AG04449 (cell line): ENCODE measurements at regions not wholly inside any gene's neighbourhood (a gene's known extent, or its start where the extent isn't known, plus 50 kb on each side); places are given as distances from the start of the nearest gene placed in this dataset.

Source experiments
- CTCF ChIA-PET: fragments of 350-600 bp; formaldehyde crosslinking; extraction: SDS; loops from one replicate; lab custom pipeline; 2021; ENCODE audit warnings: antibody characterized with exemption; lab: Yijun Ruan, JAX
- POLR2A ChIA-PET: fragments of 400-600, 350-600 bp; formaldehyde crosslinking; extraction: SDS; loops from one replicate; lab custom pipeline; 2020; ENCODE audit warnings: antibody characterized with exemption, inconsistent platforms; lab: Yijun Ruan, JAX
- DNase-seq: peaks from one replicate; pipeline ENCODE4 v3.0.0-alpha.2; 2010; ENCODE audit warnings: low read depth, low spot score
- H3K4me3 ChIP-seq: 2 replicates; pipeline ENCODE4 v1.5.1; 2011; ENCODE audit warnings: low read depth, mild to moderate bottlenecking, control low read depth, low read length
- TF ChIP-seq, protein P1 (sequence below): IDR thresholded peaks from one replicate; pipeline ENCODE4 v1.5.1; 2011; ENCODE audit warnings: mild to moderate bottlenecking, moderate library complexity, low read length, control low read depth, inconsistent platforms; ENCODE audit not compliant: insufficient read depth; ENCODE audit errors: missing control alignments

GRCh38 chr22:33204408-33204807 lies 146.2 kb upstream of the SYN3 start:
- no peak for DNase-seq
- TF ChIP-seq, protein P1, sequence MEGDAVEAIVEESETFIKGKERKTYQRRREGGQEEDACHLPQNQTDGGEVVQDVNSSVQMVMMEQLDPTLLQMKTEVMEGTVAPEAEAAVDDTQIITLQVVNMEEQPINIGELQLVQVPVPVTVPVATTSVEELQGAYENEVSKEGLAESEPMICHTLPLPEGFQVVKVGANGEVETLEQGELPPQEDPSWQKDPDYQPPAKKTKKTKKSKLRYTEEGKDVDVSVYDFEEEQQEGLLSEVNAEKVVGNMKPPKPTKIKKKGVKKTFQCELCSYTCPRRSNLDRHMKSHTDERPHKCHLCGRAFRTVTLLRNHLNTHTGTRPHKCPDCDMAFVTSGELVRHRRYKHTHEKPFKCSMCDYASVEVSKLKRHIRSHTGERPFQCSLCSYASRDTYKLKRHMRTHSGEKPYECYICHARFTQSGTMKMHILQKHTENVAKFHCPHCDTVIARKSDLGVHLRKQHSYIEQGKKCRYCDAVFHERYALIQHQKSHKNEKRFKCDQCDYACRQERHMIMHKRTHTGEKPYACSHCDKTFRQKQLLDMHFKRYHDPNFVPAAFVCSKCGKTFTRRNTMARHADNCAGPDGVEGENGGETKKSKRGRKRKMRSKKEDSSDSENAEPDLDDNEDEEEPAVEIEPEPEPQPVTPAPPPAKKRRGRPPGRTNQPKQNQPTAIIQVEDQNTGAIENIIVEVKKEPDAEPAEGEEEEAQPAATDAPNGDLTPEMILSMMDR = no peak
- ChIA-PET CTCF (interaction anchor here (1.9 kb wide), 1 partner anchor 187 kb away, joined by 9 read pairs; no protein-coding TSS in a partner anchor), POLR2A (no interaction called here)
- H3K4me3 ChIP-seq = no peak overlapping the region

GRCh38 chr22:33202455-33202854 lies 144.3 kb upstream of the SYN3 start:
- CTCF ChIA-PET = interaction anchor here (0.9 to 2.8 kb wide), 4 partner anchors 12 to 677 kb away, joined by 3 to 8 read pairs (median 3); no protein-coding TSS in a partner anchor
- no peak overlapping the region for H3K4me3 ChIP-seq
- POLR2A ChIA-PET = no interaction called here
- TF ChIP-seq, protein P1 = no peak
- DNase-seq = no peak

GRCh38 chr22:33194529-33195077 lies 136.4 kb upstream of the SYN3 start:
- POLR2A ChIA-PET = no interaction called here
- DNase-seq = no peak
- CTCF ChIA-PET = no interaction called here
- no peak overlapping the region for H3K4me3 ChIP-seq
- TF ChIP-seq, protein P1 = no peak

GRCh38 chr22:33192156-33192555 lies 134.0 kb upstream of the SYN3 start:
- POLR2A ChIA-PET = no interaction called here
- CTCF ChIA-PET = no interaction called here
- TF ChIP-seq, protein P1 = no peak
- no peak overlapping the region for H3K4me3 ChIP-seq
- DNase-seq = no peak

DNA sequence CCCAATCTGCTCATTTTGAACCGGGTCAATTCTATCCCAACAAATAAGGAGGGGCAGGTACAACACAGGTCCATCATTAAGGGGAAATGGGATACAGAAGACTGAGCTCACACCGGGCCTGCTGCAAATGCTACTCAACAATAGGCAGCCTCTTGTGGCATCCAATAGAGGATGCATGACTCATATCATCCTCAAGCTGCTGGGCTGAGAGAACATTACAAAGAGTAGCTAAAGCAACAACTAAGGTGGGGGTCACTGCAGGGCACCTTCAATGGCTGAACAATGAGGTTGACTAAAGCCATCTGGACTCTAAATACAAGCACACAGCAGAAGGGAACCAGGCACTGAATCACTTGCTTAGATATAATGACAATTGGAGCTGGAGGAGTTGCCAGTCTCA lies 130.1 kb upstream of the SYN3 start:
- POLR2A ChIA-PET = no interaction called here
- H3K4me3 ChIP-seq = no peak overlapping the region
- TF ChIP-seq, protein P1 = no peak
- DNase-seq = no peak
- CTCF ChIA-PET = no interaction called here

DNA sequence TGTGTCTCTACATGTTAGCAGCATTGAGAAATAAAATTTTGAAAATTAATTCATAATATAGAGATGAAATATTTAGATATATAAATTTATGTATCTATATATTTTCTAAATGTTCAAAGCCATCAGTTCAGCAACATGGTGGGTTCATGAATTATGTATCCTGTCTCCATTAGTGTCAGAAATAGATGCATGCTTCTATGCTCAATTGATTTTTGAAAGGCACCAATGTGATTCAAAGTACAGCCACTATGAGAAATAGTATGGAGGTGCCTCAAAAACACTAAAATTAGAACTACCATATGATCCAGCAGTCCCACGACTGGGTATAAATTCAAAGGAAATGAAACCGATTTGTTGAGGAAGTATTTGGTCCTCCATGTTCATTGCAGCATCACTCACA lies 128.6 kb upstream of the SYN3 start:
- no peak overlapping the region for H3K4me3 ChIP-seq
- ChIA-PET CTCF (no interaction called here), POLR2A (no interaction called here)
- no peak for DNase-seq
- TF ChIP-seq, protein P1 = no peak
